SK-N-MC (cell line): ENCODE measurements at regions not wholly inside any gene's neighbourhood (a gene's known extent, or its start where the extent isn't known, plus 50 kb on each side); places are given as distances from the start of the nearest gene placed in this dataset.

ENCODE experiments used
- EZH2 ChIP-seq: fragments of 200-600 bp; sonication (generic); IDR thresholded peaks from one replicate; pipeline ENCODE4 v1.6.1; 2017; ENCODE audit warnings: antibody characterized with exemption
- FOXP2 ChIP-seq: optimal IDR thresholded peaks from 2 replicates; pipeline ENCODE3; 2011; ENCODE audit warnings: mild to moderate bottlenecking, moderate library complexity; ENCODE audit not compliant: insufficient read depth; ENCODE audit errors: extremely low read length, control extremely low read depth
- POLR2AphosphoS5 ChIP-seq: IDR thresholded peaks from 2 replicates; pipeline ENCODE4 v1.6.1; 2012; ENCODE audit warnings: mild to moderate bottlenecking, low read depth, low read length, borderline replicate concordance

- TF ChIP-seq EZH2 = no peak
- TF ChIP-seq POLR2AphosphoS5 = no peak
- no peak for TF ChIP-seq FOXP2
Measured at GRCh38 chr1:30572192-30572591, 151.2 kb downstream of the MATN1 start.
